A172 (cell line): ENCODE measurements at regions not wholly inside any gene's neighbourhood (a gene's known extent, or its start where the extent isn't known, plus 50 kb on each side); places are given as distances from the start of the nearest gene placed in this dataset.

Experiments
- DNase-seq: peaks from one replicate; pipeline ENCODE4 v3.0.0-alpha.2; 2015; ENCODE audit warnings: low spot score

DNA sequence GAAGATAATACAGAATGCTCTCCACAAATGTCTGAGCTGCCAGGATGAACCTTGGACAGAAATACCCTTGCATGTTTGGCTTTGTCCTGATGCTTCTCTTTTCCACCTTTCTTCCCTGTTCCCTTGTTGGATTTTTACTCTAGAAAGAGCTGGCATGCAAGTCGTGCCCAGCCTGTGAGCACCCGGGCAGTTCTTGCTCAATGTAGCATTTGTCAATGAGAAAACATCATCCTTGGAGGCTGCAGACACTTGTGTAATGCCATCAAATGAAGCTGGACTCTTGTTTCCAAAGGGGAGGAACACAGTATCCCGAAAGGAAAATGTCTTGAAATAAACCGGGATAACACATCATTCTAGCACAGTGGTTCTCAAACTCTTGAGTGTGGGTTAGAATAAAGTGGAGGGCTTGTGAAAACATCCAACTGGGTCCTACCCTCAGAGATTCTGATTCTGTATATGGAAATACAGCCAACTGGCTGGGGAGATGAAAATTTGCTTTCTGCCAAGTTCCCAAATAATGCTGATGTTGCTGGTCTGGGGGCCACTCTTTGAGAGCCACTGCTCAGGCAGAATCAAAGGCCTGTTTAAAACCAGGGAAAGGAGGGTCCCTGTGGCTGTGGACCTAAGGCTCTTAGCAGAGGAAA is 237.2 kb downstream of the SPATA18 start:
- no peak for DNase-seq

GRCh38 chr4:52290466-52290865 is 239.4 kb downstream of the SPATA18 start:
- no peak for DNase-seq

DNA sequence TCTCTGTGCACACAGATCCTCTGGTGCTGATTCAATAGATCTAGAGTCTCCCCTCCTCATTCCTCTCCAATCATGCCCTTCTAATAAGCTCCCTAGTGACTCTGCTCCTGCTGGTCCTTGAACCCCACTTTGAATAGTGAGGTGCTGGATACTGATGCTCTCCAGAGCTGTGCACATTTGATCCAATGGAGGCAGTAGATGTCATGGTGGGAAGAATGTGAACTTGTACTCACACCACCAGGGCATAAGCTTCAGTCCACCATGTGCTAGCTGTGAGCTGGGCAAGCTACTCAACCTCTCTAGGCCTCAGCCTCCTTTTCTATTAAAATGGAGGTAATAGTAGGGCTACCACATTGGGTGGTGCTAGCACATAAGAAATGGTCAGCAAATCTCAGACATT is 241.1 kb downstream of the SPATA18 start:
- no peak for DNase-seq

- DNase-seq: no peak
Measured at GRCh38 chr4:52296341-52296740, 245.2 kb downstream of the SPATA18 start.

- DNase-seq: no peak
Measured at GRCh38 chr4:52298444-52298843, 247.3 kb downstream of the SPATA18 start.

DNA sequence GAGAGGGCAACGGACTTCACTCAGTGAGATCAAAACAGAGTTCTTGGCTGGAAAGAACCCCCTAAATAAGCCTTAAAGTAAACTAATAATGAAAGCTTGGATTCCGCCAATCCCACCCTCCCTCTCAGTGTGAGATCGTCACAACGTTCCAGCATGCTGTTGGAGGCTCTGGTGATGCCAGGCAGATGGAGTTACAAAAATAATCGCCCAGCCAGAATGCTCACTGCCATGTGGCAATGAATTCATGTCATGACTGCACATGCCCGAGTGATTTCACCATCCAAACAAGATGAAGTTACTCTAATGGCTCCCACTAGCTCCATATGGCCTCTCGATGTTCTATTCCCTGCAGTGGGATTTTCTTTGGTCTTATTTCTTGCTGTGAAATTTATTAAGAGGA is 248.0 kb downstream of the SPATA18 start:
- DNase-seq: no peak

GRCh38 chr4:52311464-52312125 is 260.5 kb downstream of the SPATA18 start:
- no peak for DNase-seq

DNA sequence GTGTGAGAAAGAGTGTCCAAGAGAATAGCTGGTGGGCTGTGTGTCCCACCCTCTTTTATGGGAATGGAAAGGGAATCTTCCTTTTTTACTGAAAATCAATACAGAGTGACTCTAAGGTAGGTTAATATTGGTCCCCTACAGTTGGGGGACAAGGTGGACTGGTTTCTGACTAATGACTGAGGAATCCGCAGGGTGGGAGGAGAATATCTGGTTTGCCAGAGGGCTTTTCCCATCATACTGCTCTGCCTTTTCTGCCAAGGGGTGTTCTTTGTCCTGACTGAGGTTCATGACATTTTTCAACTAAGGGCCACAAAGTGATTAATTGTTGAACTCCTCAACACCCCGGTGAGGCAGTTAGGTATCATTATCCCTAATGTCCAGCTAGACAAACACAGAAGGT is 261.6 kb downstream of the SPATA18 start:
- no peak for DNase-seq

GRCh38 chr4:52317361-52317879 is 266.3 kb downstream of the SPATA18 start:
- DNase-seq: no peak

GRCh38 chr4:52317981-52318380 is 266.9 kb downstream of the SPATA18 start:
- DNase-seq: no peak

DNA sequence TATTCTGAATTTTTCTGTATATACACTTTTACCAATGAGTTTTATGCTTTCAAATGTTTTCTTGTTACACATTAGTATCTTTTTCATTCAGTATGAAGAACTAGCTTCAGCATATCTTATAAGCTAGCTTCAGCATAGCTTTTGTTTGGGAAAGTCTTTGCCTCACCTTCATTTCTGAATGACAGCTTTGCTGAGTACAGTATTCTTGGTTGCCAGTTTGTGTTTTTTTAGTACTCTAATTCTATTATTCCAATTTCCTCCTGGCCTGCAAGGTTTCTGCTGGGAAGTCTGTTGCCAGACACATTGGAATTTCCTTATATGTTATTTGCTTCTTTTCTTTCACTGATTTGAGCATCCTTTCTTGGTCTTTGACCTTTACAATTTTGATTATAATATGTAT is 278.8 kb downstream of the SPATA18 start:
- no peak for DNase-seq

- DNase-seq: no peak
Measured at GRCh38 chr4:52343595-52343994, 292.5 kb downstream of the SPATA18 start.

GRCh38 chr4:52350926-52351325 is 299.8 kb downstream of the SPATA18 start:
- DNase-seq: no peak

DNA sequence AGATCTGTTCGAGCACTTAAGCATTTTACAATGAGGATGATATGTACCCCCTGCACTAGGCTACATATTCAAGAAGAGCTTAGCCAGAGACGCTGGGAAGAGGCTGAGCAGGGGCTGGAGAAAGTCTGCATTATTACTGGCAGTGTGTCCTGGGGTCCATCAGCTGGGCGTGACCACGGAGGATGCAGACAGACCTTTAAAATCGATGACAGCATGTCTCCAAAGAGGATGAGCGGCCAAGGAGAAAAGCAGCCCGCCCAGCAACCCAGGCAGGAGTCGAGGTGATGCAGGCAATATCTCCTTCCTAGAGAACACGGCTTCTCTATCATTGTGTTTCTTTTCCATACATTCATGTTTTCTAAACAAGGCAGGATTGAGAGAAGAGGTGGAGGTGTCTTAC is 300.7 kb downstream of the USP46 start:
- DNase-seq: no peak

DNA sequence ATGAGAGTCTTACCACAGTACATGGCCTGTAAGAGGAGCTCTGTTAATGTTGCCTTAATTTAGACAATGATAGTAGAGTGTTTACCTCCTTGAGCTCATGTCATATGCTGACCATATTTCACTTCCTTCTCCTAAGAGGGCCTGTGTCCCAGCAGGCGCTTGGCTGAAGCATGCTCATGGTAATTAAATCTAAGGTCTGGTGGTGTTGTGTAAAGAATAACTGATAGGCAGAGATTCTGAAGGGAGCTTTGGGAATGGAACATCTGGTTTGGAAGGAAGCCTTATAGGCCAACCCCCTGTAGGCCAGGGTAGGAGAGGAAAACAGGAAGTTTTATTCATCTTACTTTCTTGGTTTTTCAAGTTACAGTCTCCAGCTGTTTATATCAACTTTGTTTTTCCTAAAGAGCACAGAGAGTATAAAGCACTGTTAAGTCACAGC is 300.2 kb downstream of the USP46 start:
- DNase-seq: no peak

- DNase-seq: no peak
Measured at GRCh38 chr4:52366191-52366590, 292.9 kb downstream of the USP46 start.

GRCh38 chr4:52366621-52367020 is 292.5 kb downstream of the USP46 start:
- no peak for DNase-seq

DNA sequence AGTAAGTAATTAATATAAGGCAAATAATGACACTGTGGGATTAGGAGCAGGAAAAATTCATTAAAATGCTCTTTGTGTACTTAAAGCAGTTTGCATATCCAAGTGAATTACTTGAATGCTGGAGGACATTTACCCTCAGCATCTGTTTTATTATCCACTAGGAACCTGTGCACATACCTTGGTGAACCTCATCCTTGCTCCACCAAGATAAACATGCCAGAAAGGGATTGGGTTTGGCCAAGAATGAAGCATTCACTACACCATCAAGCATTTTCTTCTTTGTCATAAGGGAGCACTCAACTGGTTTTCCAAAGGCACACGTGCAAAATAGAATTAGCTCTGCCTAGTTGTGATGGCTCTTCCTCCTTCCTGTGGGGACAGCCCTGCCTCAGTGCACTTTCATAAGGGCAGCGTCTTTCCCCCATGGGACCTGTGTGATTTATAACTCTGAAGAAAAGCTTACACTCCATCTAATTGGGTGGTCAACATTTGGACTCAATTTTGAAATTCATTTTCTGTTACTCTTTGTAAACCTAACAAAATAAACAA is 291.7 kb downstream of the USP46 start:
- DNase-seq: no peak

DNA sequence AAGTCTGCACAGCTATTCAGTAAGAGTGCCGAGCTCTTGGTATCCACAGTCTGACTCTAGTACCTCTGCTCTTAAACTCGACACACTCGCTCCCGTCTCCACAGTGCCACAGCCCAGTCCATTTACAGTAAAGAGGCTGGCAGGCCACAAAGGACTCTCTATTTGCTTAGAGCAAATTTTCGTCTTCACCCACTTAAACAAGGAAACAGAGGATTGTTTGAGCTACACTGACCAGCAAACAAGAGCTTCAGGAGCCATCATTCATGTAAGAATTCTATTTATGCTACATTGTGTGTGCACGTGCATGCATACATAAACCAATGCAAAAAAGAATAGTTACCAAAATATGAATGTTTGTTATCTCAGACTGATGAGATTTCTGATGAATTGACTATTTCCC is 290.2 kb downstream of the USP46 start:
- no peak for DNase-seq

GRCh38 chr4:52369649-52370048 is 289.5 kb downstream of the USP46 start:
- no peak for DNase-seq

DNA sequence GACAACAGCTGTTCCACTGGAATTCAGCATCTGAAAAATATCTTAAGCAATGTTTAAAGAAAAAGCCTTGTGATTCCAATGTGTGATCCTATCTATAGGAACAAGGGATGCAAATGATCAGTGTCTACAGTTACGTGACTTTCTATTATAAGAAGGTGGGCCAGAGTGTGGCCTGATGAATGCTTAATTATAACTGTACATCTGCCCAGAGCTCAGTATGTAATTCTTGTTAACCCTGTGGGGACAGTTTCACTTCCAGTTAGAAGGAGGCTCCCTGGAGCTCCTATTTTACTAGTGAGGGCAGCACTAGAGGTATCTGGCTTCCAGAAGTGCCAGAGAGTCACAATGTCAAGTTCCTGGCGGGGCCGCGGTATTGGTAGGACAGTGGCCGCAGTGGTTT is 288.5 kb downstream of the USP46 start:
- no peak for DNase-seq

DNA sequence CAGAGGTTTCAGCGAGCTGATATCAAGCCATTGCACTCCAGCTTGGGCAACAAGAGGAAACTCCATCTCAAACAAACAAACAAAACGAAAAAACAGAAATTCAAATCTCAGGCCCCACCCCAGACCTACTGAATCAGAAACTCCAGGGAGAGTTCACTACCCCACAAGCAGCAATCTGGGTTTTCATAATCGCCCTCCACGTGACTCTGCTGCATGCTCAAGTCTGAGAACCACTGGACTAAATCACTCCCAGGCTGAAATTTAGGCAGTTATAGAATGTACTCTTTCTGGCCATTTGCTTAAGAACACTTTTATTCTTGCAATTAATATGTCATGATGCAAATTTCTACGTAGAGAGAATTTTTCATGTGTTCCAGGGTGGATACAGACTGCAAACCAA is 287.3 kb downstream of the USP46 start:
- no peak for DNase-seq

DNA sequence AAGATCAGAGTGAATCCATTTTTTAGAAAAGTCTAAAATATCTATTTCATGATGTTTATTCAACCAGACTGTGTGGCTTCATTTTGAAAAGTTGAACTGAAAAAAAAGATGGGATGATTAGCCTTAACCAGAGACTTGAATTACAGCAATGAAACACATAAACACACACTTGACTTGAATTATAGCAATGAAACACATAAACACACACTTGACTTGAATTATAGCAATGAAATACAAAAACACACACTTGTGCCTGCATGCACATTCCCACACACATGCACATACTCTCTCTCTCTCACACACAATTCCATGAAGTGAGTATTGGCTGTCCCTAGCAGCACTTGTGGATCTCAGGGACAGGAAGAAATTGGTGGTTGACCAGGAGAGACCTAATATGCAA is 286.8 kb downstream of the USP46 start:
- DNase-seq: no peak
